ENCODE measurements at regions not wholly inside any gene's neighbourhood (a gene's known extent, or its start where the extent isn't known, plus 50 kb on each side); places are given as distances from the start of the nearest gene placed in this dataset.

DNA sequence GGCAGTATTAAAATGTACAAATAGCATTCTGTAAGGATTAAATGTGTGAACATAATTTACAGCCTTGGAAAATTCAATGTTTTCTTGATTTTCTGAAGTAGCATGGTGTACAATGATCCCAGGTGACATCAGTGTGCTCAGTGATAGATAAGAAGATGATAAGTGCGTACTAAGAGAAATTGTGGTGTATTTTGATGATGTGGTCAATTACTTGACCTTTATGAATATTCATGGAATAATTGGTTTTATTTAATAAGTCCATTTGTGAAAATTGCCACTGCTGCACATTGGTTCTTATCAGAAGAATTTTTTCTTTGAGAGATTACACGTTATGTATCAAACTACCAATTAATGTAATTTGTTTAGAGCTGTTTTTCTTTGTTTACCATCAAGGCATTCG is 128.8 kb downstream of the FOXG1 start:
- no peak for DNase-seq (ENCODE audit: low spot score)
- in situ Hi-C loops (cut with MboI; ENCODE audit: low pct_unique_long_range_greater_than_20kb, low sequenced_read_pairs, unreplicated experiment): no loop called here
- TF ChIP-seq, protein P1, sequence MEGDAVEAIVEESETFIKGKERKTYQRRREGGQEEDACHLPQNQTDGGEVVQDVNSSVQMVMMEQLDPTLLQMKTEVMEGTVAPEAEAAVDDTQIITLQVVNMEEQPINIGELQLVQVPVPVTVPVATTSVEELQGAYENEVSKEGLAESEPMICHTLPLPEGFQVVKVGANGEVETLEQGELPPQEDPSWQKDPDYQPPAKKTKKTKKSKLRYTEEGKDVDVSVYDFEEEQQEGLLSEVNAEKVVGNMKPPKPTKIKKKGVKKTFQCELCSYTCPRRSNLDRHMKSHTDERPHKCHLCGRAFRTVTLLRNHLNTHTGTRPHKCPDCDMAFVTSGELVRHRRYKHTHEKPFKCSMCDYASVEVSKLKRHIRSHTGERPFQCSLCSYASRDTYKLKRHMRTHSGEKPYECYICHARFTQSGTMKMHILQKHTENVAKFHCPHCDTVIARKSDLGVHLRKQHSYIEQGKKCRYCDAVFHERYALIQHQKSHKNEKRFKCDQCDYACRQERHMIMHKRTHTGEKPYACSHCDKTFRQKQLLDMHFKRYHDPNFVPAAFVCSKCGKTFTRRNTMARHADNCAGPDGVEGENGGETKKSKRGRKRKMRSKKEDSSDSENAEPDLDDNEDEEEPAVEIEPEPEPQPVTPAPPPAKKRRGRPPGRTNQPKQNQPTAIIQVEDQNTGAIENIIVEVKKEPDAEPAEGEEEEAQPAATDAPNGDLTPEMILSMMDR (IDR thresholded peaks at IDR 0.05; ENCODE audit: extremely low read depth, insufficient read depth, missing control alignments): no peak

- TF ChIP-seq, protein P1 (IDR thresholded peaks at IDR 0.05; ENCODE audit: extremely low read depth, insufficient read depth, missing control alignments): no peak
- in situ Hi-C loops (cut with MboI; ENCODE audit: low pct_unique_long_range_greater_than_20kb, low sequenced_read_pairs, unreplicated experiment): no loop called here
- DNase-seq (ENCODE audit: low spot score): no peak
Measured at GRCh38 chr14:28896337-28896736, 129.8 kb downstream of the FOXG1 start.

DNA sequence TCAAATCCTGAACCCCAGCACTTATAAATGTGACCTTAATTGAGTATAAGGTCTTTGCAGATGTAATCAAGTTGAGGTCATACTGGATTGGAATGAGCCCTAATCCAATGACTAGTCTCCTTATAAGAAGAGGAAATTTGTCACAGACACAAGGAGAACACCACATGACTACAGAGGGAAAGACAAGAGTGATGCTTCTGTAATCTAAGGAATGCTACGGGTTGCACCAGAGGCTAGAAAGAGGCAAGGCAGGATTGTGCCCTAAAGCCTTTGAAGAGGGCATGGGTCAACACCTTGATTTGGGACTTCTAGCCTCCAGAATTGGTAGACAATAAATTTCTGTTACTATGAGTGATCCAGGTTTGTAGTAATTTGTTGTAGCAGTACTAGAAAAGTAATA is 135.0 kb downstream of the FOXG1 start:
- DNase-seq (ENCODE audit: low spot score): no peak
- in situ Hi-C loops (cut with MboI; ENCODE audit: low pct_unique_long_range_greater_than_20kb, low sequenced_read_pairs, unreplicated experiment): no loop called here
- TF ChIP-seq, protein P1 (IDR thresholded peaks at IDR 0.05; ENCODE audit: extremely low read depth, insufficient read depth, missing control alignments): no peak

GRCh38 chr14:28902930-28903329 is 136.3 kb downstream of the FOXG1 start:
- TF ChIP-seq, protein P1 (IDR thresholded peaks at IDR 0.05; ENCODE audit: extremely low read depth, insufficient read depth, missing control alignments): no peak
- in situ Hi-C loops (cut with MboI; ENCODE audit: low pct_unique_long_range_greater_than_20kb, low sequenced_read_pairs, unreplicated experiment): no loop called here
- no peak for DNase-seq (ENCODE audit: low spot score)

GRCh38 chr14:28911521-28911920 is 144.9 kb downstream of the FOXG1 start:
- TF ChIP-seq, protein P1 (IDR thresholded peaks at IDR 0.05; ENCODE audit: extremely low read depth, insufficient read depth, missing control alignments): no peak
- in situ Hi-C loops (cut with MboI; ENCODE audit: low pct_unique_long_range_greater_than_20kb, low sequenced_read_pairs, unreplicated experiment): no loop called here
- DNase-seq (ENCODE audit: low spot score): no peak

DNA sequence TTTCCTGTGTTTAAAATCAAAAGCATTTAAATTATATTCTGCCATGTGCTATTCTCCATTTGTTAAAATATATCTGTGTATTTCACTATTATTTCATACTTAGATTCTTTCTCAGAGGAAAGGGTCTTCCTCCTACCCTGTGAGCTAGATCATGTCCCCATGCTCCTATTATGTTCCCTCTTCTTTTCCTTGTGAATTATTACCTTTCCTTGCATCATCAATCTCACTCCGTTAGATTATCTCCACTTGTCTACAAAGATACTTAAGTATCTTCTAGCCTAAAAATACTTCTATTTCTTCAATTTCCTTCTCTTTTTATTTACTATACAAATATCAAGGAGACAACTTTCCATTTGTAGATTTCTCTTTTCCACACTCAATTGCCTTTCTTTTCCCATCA is 146.5 kb downstream of the FOXG1 start:
- in situ Hi-C loops (cut with MboI; ENCODE audit: low pct_unique_long_range_greater_than_20kb, low sequenced_read_pairs, unreplicated experiment): no loop called here
- TF ChIP-seq, protein P1 (IDR thresholded peaks at IDR 0.05; ENCODE audit: extremely low read depth, insufficient read depth, missing control alignments): no peak
- no peak for DNase-seq (ENCODE audit: low spot score)

GRCh38 chr14:28926122-28926521 is 159.5 kb downstream of the FOXG1 start:
- no peak for DNase-seq (ENCODE audit: low spot score)
- in situ Hi-C loops (cut with MboI; ENCODE audit: low pct_unique_long_range_greater_than_20kb, low sequenced_read_pairs, unreplicated experiment): no loop called here
- TF ChIP-seq, protein P1 (IDR thresholded peaks at IDR 0.05; ENCODE audit: extremely low read depth, insufficient read depth, missing control alignments): no peak

Measured in GM13977 (cell line).